GM18861 (cell line): ENCODE measurements at regions not wholly inside any gene's neighbourhood (a gene's known extent, or its start where the extent isn't known, plus 50 kb on each side); places are given as distances from the start of the nearest gene placed in this dataset.
A peak's percentile ranks its signal among the peaks of the same experiment; 100 is the strongest.

ENCODE experiments used
- ATAC-seq: cut with Tn5 transposase; IDR thresholded peaks from one replicate; pipeline ENCODE4 v1.9.1; 2021; ENCODE audit not compliant: unreplicated experiment

DNA sequence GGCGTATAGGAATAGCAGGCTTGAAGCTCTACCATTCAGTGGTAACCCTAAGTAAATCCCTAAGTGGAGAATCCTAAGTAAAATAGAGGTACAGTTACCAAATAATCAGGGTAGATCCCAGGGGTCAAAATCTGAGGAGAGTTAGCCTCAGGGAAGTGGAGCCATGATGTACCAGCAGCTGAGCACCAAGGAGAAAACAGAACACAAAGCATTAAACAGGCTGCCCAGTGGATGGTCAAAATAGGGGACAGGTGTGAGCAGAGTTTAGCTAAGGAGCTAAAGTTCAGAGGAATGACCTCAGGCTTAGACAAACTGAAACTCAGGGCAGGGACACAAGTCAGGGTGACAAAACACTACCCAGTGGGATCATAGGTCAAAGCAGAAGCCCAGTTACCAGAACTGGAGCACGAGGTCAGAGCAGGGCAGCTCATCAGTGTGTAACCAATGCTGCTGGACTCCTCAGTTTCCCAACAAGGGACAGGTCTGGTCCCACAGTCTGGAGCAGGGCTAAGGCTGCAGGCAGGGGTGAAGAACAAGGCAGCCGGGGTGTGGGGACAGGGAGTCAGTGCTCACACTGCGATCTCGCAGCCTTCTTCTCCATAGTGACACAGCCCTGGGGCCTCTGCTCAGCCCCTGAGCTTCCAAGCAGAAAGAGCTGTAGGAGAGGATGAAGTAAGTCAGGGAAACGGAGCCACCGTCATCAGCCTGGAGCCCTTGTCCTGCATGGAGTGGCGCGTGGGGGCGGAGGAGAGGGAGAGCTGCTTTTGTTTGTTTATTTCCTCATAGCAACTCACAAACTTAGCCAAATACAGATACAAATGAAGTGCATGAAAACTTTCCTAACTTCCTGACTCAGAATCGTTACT lies 264.0 kb downstream of the MREG start:
- no peak for ATAC-seq

DNA sequence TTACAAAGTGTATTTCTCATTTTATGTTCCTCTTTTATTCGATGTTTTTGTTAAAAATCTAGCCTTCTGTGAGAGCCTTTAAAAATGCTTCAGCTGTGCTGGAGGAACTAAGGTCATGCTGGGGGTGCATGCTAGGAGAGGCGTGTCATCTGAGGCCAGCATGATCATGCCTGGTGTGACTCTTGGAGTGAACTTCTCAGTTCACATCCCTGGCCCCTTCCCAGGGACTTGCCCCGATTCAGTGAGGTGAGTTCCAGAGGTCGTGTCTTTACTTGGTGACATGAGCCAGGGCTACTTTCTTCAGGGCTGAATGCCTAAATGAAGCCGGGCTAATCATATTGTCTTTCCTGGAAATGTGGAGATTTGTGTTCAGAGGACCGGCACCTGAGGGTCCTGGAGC lies 264.9 kb downstream of the MREG start:
- no peak for ATAC-seq

DNA sequence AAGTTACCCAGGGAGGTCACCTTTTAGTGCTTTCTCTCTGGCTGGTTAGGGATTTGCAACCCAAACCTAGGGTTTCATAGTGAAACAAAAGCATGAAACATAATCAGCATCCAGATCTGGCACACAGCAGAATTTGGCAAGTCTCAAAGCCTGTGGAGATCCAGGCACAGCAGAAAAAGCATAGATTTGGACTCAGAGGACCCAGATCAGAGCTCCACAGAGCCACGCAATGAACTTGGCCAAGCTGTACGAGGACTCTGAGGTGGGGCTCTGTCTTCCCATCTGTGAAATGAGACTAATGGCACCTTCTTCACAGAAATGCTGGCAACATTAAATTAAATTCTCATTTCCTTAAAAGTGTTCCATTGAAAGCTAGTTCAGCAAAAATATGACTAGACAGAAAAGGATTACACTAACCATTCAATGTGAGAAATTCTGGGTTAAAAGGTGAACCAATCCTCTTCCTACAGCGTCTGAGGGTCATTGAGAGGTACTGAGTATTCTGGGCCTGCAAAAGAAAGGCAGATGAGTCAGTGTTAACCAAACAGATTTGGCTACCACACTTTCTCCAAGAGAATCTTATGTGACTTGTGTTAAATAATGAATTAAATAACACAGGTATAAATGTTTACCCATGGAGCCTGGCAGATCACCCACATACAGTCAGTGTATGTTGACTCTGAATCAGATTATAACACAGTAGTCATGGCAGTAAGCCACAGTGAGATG lies 266.3 kb downstream of the MREG start:
- ATAC-seq, result no peak

DNA sequence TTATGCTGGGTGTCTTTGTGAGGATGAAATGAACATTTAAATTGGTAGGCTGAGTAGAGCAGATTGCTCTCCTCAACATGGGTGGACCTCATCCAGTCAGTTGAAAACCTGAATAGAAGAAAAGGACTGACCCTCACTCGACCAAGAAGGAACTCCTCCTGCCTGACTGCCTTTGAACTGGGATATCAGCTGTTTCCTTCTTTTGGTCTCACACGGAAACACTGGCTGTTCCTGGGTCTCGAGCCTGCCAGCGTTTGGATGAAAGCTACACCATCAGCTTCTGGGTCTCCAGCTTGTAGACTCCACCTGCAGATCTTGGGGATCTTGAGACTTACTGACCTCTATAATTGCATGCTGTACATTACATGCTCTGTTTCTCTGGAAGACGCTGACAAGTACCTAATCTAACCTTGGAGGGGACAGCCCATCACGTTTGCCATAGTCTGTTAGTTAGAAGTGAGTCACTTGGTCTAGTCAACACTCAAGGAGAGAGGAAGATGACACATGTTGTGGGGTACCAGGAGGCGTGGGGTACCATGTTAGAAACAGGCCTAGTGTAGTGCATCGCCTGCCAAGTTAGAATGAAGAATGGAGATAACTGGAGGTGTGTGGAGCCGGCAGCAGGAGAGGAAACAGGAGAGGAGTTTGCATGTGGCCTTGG lies 267.0 kb downstream of the MREG start:
- no peak for ATAC-seq

DNA sequence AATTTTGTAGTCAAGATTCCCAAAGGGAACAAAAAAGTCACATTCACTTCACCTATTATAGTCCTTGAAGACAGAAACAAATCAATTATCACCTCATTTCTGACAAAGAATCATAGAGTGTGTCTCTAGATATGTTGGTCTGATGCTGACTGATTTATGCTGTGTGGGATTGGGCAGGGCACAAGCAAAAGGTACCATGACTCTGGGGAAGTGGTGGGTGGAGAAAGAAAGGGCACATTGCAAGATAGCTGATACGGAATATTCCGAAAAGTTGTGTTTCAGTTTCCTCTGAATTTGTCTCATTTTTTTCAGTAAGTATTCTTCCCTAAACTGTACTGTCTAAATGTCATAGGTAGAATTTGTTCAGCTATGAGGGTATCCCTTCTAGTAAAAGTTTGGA lies 268.0 kb downstream of the MREG start:
- no peak for ATAC-seq

DNA sequence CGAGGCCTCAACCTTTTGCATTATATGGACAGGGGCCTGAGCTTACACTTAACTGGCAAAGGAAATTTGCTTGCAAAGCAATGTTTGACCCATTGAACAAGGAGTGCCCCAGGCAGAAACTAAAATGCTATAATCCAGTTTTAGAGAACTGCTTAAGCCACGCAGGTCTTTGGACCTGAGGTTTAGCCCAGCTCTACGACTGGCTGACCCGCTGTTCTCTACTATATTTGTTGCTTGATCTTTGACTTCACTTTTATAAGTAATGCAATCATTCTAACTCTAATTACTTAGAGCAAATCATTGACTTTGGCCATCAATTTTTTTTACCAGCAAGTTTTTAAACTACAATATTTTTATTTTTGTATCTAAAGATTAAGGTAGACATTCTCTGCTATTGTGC lies 268.8 kb downstream of the MREG start:
- ATAC-seq, result no peak

DNA sequence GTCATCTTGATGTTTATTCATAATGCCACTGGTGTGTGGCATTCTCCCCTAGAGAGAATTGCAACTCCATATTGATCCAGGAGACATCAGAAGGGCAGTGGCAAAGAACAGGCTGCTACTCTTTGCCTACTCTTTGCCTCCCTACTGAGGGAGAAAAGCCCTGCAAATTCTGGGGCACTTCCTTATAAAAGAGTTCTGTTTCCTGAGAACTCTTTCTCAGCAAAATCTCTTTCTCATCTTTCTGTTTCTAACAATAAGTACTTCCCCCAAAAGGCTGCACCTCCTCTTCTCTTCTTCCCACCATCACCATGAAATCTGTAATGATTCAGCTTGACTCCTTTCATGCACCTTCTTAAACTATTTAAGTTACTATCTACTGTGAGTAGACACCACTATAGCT lies 270.3 kb downstream of the MREG start:
- ATAC-seq, result no peak

DNA sequence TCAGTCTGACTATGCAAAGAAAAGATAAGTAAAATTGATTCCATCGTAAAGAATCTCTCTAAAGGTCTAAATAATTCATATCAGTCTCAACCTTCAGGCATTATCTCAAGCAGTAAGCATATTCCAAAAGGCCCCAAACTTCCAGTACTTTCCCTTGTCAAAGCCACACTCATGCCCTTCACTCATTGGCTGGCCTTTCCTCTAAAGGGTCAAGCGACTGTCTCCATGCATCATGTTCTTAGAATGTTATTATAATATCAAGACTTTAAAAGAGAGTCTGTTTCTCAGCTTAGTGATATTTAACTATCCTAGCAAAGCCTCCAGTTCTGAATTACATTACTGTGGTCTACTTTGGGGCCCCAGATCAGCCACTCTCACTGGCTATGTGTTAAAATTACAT lies 271.3 kb downstream of the MREG start:
- ATAC-seq, result no peak

DNA sequence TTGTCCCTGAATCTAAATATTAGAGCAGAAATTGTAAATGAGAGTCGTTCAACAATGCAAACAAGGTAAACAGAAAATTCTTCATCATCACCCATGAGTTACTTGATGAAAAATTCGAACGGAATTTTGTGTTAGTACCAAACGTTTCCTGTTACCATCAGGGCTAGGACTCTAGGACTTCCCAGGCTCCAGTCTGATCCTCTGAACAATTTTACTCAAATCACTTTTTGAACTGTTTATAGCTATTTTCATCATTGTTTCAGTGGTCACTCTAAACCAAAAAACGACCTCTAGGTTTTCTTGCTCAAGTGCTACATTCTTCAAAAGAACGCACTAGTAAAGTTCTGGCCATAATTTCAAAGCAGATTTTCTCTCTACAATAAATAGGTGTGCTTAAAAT lies 273.3 kb downstream of the MREG start:
- ATAC-seq, result no peak

DNA sequence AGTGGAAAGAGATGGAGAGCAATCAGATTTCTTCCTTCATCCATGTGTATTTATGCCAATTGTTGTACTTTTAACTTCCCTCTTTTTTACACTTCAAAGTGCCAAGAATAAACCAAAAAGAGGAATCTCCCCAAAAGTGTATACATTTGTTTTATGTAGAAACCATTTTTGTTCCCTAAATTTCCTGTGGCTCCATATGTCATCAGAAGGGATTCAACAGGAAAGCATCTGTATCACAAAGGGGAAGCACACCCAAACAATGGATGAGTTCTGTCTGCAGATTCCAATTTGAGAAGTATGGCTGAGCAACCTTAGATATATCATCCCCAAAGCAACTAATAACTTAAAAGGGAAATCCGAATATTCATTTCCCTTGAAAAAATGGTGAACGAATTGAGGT lies 275.0 kb downstream of the MREG start:
- no peak for ATAC-seq

DNA sequence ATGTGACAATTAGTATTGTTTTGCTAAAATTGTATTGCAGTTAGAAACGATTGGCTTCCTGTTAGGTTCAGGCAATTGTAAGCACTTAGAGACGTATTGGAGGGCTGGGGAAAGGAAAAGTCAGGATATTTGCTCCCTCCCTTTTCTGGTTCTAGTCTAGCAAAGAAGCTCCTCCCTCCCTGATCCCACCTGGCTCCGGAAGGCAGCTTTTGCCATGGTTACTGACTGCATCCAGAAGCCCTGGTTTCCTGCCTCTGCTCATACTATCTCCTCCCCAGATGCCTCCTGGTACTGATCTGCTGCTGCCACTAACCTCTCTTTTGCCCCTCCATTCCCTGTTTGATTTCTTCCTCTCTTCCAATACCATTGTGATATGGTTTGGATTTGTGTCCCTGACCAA lies 275.9 kb downstream of the MREG start:
- ATAC-seq, result no peak

DNA sequence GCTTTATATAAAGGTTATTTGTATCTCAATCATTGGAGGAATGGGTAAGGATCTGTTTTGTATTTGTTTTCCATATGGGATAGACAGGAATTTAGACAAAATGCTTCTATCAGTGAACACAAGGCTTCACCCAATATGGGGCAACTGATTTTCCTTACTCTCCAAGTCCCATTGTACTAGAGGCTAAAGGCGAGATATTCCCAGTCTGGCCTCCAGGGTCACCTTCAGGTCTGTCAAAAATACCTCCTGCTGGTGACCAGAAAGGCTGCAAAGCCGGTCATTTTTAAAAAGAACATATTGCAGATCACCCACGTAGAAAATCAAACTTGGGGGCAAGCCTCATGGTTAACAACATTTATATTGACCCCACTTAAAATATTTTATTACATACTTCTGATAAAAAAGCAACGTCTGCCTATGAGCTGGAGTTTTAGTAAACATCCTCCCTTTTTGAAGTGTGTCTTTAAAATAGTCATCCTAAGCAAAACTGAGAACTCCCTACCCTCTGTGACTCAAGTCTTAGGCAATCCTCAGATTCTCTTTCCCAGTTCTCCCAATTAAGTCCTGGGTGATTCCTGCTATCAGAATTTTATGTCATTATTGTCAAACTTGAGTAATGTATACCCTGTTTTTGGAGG lies 276.6 kb downstream of the MREG start:
- ATAC-seq, result no peak

DNA sequence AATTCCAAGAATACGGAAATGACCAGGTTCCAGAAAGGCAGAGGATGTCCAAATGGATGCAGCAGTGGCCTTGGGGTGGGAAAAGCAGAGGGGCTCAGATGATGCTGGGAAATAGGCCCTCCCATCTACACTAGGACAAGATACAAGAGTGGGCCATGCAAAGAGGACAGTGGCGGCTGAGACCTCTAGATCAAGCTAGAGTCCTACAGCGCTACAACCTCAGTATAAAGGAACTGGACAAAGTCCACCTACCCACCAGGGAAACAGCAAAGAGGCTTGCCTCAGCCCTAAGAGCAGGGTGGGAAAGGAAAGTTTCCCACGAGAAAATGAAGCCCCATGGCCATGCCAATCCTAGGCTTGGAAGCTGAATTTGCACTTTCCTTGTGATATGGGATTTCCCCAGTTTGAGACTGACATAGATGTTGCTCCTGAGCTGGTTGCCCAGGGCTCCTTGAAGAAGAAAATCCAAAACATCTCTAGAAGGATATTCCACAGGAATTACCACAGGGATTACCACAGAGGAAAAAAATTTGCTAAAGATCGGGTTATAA lies 282.2 kb downstream of the MREG start:
- no peak for ATAC-seq

DNA sequence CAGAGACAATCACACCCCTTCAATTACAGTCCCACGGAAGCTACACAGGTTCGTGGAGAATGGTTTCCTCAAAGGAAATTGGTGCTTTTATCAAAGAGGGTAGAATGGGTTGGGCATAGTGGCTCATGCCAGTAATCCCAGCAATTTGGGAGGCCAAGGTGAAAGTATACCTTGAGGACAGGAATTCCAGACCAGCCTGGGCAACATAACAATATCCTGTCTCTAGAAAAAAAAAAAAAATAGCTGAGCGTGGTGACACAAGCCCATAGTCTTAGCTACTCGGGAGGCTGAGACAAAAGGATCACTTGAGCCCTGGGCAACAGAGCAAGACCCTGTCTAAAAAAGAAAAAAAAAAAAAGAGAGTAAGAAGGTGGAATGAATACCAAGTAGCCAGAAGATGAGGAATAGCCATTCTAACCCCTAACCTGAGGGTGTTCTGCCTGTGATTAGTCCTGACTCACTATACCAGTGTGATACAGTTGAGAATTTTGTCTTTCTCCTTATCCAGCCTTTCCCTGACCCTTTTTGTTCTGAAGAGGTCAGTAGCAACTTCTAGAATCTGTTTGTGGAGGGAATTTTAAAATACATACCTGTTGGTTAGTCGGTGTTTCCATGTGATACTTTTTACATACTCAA lies 283.2 kb downstream of the MREG start:
- ATAC-seq, result no peak

DNA sequence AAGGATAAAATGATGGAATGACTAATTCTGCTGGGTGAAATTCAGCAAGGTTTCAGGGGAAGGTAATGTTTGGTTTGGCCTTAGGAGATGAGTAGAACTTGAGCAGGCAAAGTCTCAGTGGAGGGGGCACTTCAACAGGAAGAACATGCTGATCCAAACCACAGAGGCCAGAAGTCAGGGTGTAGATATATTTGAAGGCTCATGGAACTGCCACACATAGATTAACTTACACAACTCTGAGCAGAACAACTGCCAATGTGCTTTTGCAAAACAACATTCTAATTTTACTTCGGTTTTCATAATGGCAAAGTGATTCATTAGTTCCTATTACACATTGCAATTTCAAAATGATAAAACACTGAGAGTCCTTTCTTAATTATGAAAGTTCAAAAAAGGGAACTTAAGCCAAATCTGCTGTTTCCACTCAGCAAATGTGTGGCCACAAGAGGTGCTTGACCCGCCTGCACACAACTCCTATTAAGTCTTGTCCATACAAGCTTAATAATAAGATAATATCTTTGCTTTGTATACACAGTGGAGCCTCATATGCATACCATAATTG lies 284.8 kb downstream of the MREG start:
- peak; percentile 80 for ATAC-seq

DNA sequence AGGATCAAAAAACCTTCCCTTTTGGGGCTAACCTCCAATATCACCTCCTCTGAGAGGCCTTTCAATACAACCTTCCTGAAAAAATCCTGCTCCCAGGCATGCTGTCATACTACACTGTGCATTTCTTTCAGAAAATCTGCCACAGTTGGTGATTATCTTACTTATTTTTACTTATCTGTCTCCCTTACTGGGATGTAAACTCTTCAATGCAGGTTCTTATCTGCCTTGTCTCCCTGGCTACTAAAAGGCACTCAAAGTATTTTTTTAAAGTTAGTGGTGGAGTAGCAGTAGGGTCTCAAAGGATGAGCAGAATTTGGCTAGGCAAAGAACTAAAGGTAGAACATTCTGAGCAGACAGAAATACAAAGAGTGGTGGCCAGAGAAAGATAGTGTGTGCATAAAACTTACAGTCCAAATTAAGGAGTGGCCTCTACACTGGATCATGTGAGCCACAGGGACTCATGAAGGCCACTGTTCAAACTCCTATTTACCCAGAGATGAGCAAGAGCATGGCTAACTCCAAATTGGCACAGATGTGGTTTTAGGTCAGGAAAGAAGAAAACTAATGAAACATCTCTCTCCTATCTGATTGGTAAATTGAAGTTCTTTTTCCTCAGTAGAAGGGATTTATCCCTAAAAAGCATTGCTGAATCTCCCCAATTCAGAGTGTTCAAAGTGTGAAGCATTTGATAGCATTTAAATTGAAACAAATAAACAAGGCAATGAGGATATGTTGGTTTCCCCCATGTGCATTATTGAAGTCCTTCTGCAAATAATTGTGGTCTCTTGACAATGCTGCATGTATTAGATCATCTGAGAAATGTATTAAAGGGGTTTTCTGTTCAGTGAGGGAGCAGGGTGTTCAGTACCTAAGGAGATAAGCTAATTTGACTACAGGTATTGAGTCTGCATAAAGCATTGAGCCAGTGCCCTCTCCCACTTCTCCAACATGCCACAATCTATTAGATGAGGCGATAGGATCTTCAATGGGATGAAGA lies 285.5 kb downstream of the MREG start:
- no peak for ATAC-seq

DNA sequence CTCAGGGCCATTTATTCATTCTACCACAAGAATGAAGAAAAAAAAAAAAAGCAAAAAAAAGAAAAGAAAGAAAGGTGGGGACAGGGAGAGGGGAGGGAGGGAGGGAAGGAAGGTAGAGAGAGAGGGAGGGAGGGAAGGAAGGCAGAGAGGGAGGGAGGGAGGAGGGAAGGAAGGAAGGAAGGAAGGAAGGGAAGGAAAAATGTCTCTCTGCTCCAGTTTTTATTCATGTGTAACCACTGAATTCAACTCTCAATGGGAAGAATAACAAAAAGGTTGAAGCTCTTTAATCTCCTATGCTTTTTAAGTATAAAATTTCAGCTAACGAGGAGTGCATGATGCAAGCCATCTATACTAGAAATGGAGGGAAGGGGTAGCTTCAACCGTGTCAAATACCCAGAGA lies 287.3 kb downstream of the MREG start:
- ATAC-seq, result no peak

DNA sequence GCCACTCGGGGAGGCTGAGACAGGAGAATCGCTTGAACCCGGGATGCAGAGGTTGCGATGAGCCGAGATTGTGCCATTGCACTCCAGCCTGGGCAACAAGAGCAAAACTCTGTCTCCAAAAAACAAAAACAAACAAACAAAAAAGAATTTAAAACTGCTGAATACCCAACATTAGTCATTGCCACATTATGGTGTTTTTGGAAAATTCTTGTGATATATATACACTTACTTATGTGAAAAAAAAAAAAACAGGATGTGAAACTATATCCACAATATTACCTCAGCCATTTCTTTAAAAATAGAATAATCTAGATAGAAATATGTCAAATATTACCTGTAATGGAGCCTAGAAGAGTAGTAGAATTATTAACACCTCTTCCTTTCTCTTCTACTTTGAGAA lies 288.3 kb upstream of the FN1 start:
- ATAC-seq, result no peak

DNA sequence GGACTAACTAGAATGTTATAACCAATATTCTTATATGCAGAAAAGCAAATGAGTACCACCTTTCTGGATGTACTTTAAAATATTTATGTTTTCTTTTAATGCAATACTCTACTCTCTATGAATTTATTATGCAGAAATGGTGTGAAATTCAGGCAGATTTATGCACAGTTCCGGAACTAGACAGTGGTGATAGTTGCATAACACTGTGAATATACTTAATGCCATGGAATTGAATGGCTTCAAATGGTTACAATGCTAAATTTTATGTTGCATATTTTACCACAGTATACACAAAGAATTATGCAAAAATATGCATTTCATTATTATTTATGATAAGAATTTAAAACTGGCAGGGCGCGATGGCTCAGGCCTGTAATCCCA lies 287.8 kb upstream of the FN1 start:
- no peak for ATAC-seq
